ENCODE measurements at regions not wholly inside any gene's neighbourhood (a gene's known extent, or its start where the extent isn't known, plus 50 kb on each side); places are given as distances from the start of the nearest gene placed in this dataset.

- TF ChIP-seq CREB1 (CRISPR knock-in tag; IDR thresholded peaks at IDR 0.05; ENCODE audit: low read depth) (no peak), REST (IDR thresholded peaks at IDR 0.05; ENCODE audit: unreplicated experiment) (no peak), POLR2AphosphoS5 (IDR thresholded peaks at IDR 0.05; ENCODE audit: low read depth) (no peak), STAT1 (IDR thresholded peaks at IDR 0.05; ENCODE audit: unreplicated experiment) (no peak), EZH2phosphoT487 (IDR thresholded peaks at IDR 0.05; ENCODE audit: unreplicated experiment) (no peak), JUNB (IDR thresholded peaks at IDR 0.05; ENCODE audit: unreplicated experiment) (no peak)
Measured at GRCh38 chr20:23144856-23145255, 58.7 kb upstream of the CD93 start (continued).

- ATAC-seq (no peak), DNase-seq (ENCODE audit: low spot score) (no peak)
- Histone ChIP-seq H3F3A (replicated peaks; ENCODE audit: low read depth) (no peaks in the 10 kb centered on the region), H3K27me3 (ENCODE audit: insufficient read depth) (no peaks in the 10 kb centered on the region), H3K4me1 (ENCODE audit: insufficient read depth) (no peaks in the 10 kb centered on the region), H3K4me3 (no peak overlapping the region), H3K4me2 (no peak overlapping the region), H2AFZ (no peak overlapping the region), H4K20me1 (replicated peaks; ENCODE audit: insufficient read depth) (no peaks in the 10 kb centered on the region), H3K36me3 (ENCODE audit: insufficient read depth) (no peaks in the 10 kb centered on the region), H3K27ac (ENCODE audit: low read depth) (no peak overlapping the region), H3K79me2 (replicated peaks; ENCODE audit: insufficient read depth) (no peaks in the 10 kb centered on the region), H3K9me2 (ENCODE audit: insufficient read depth) (no peaks in the 10 kb centered on the region)
- H3K4me3 Mint-ChIP-seq, result no peak overlapping the region
- H3K36me3 Mint-ChIP-seq (ENCODE audit: low read depth), result no peaks in the 10 kb centered on the region
- peaks cover 3% of the 10 kb centered on the region; the same call in 2 of the 3 replicates for H3K9me3 Mint-ChIP-seq
- H3K4me1 Mint-ChIP-seq, result no peaks in the 10 kb centered on the region
- peaks cover 2% of the 10 kb centered on the region for H3K27me3 Mint-ChIP-seq (ENCODE audit: insufficient read depth, low read depth, poor library complexity)
- H3K27ac Mint-ChIP-seq, result no peak overlapping the region
- no peak for TF ChIP-seq ZNF114 (CRISPR knock-in tag; IDR thresholded peaks at IDR 0.05)
- no peak for TF ChIP-seq EZH2 (IDR thresholded peaks at IDR 0.05; ENCODE audit: low read depth, unreplicated experiment)
- no peak for TF ChIP-seq STAT1 (IDR thresholded peaks at IDR 0.05; ENCODE audit: unreplicated experiment)
- TF ChIP-seq REST (IDR thresholded peaks at IDR 0.05; ENCODE audit: unreplicated experiment), result no peak
- TF ChIP-seq POLR2AphosphoS5 (IDR thresholded peaks at IDR 0.05; ENCODE audit: low read depth), result no peak
- no peak for TF ChIP-seq CREB1 (CRISPR knock-in tag; IDR thresholded peaks at IDR 0.05; ENCODE audit: low read depth)
- no peak for TF ChIP-seq NANOG (IDR thresholded peaks at IDR 0.05; ENCODE audit: borderline replicate concordance)
- TF ChIP-seq ZNF331 (CRISPR knock-in tag; IDR thresholded peaks at IDR 0.05; ENCODE audit: low read depth), result no peak
- no peak for TF ChIP-seq CTCF (conservative IDR thresholded peaks at IDR 0.05; ENCODE audit: low read depth in 2 of 2)
Measured at GRCh38 chr20:23143986-23144690, 58.0 kb upstream of the CD93 start.
